Activated naive CD8-positive, alpha-beta T cell treated with anti-CD3 and anti-CD28 coated beads, Interleukin-2, amount 10 ng/mL, durations not matched to agents 7 days and 5 days (primary cell): ENCODE measurements at regions not wholly inside any gene's neighbourhood (a gene's known extent, or its start where the extent isn't known, plus 50 kb on each side); places are given as distances from the start of the nearest gene placed in this dataset.

Experiments used
- ATAC-seq: fragments of 150-1000 bp; cut with Tn5 transposase; one replicate; pipeline ENCODE4 v1.10.0; 2021; ENCODE audit warnings: low read depth, moderate library complexity
- POLR2A ChIA-PET: fragments of 350-600 bp; sonication (Branson Sonifier 250); formaldehyde crosslinking; loops from one replicate; lab custom pipeline; 2021; ENCODE audit warnings: antibody characterized with exemption; lab: Charles Lee
- DNase-seq: peaks from one replicate; pipeline ENCODE4 v3.0.0; 2021
- H3K27ac Mint-ChIP-seq: one replicate; pipeline ENCODE4 v1.8.0; 2022; ENCODE audit warnings: mild to moderate bottlenecking, mixed read lengths
- H3K27me3 Mint-ChIP-seq: one replicate; pipeline ENCODE4 v1.8.0; 2022; ENCODE audit warnings: mild to moderate bottlenecking, moderate library complexity, mixed read lengths
- H3K36me3 Mint-ChIP-seq: one replicate; pipeline ENCODE4 v1.8.0; 2021; ENCODE audit warnings: mild to moderate bottlenecking, mixed read lengths
- H3K4me1 Mint-ChIP-seq: one replicate; pipeline ENCODE4 v1.8.0; 2021; ENCODE audit warnings: mixed read lengths
- H3K4me3 Mint-ChIP-seq: one replicate; pipeline ENCODE4 v1.8.0; 2022; ENCODE audit warnings: mild to moderate bottlenecking, moderate library complexity, mixed read lengths
- H3K9me3 Mint-ChIP-seq: one replicate; pipeline ENCODE4 v1.8.0; 2021; ENCODE audit warnings: mixed read lengths

DNA sequence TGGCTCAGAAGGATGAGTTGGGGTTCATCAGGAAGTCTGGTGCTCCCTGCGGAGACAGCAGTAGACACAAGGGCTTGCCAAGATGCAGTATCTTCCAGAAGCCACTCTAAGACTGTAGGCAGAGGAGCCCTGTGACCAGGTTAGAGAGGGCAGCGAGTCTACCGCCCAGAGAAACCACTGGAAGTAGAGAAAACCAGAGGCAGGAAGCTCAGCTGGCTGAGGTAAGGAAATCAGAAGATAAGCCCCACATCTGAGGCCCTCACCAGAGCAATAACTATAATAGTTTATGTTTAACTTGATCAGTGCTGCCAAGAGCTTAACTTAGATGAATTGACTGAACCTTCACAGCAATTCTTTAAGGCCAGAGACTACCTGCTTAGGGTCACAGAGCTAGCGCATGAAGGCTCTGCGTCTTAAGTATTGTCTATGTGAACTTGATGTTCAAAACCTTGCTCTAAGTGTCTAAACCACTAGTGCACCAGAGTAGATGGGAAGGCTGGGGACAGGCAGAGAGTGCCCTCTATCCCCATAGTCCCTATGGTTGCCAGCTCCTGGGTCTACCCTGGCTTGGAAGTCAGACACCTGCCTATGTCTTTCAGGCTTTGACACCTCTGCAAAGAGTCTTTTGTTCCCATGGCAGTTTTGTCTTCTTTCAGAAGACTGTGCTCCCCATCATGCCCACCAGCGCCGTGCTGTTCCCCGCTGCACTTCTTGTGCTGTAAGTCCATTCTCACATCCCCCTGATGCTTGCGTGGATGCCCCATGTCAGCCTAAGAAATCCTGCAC is 228.2 kb upstream of the KLF4 start:
- no peak overlapping the region for H3K27ac Mint-ChIP-seq
- DNase-seq (no peak), ATAC-seq (no peak)
- H3K4me3 Mint-ChIP-seq: no peak overlapping the region
- POLR2A ChIA-PET: no interaction called here
- H3K9me3 Mint-ChIP-seq: peaks cover 5% of the 10 kb centered on the region
- no peaks in the 10 kb centered on the region for H3K27me3 Mint-ChIP-seq
- no peaks in the 10 kb centered on the region for H3K4me1 Mint-ChIP-seq
- H3K36me3 Mint-ChIP-seq: no peaks in the 10 kb centered on the region

DNA sequence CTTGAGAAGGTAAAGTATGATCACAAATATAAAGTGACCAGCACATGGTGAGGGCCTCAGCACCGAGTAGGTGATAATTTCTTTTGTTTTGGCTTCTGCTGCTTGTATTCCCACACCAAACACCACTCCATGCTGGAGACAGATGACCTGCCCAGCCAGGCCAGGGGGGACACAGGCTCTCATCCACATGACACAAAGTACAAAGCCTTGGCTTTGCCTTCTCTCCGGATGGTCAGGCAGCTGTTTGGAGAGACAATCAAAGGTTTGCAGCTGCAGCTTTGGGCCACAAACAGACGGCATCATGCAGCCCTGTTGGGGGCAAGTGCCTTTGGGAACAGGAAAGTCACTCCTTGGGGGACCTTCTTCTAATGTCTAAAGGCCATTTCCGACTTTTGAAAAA is 226.2 kb upstream of the KLF4 start:
- peaks cover 3% of the 10 kb centered on the region for H3K9me3 Mint-ChIP-seq
- H3K27ac Mint-ChIP-seq: no peak overlapping the region
- H3K27me3 Mint-ChIP-seq: no peaks in the 10 kb centered on the region
- H3K4me1 Mint-ChIP-seq: no peaks in the 10 kb centered on the region
- DNase-seq (no peak), ATAC-seq (no peak)
- H3K36me3 Mint-ChIP-seq: no peaks in the 10 kb centered on the region
- H3K4me3 Mint-ChIP-seq: no peak overlapping the region
- POLR2A ChIA-PET: no interaction called here

- no peak overlapping the region for H3K27ac Mint-ChIP-seq
- ATAC-seq: no peak
- H3K9me3 Mint-ChIP-seq: peaks cover 3% of the 10 kb centered on the region
- no peak for DNase-seq
- no peaks in the 10 kb centered on the region for H3K27me3 Mint-ChIP-seq
- H3K36me3 Mint-ChIP-seq: no peaks in the 10 kb centered on the region
- no peaks in the 10 kb centered on the region for H3K4me1 Mint-ChIP-seq
- POLR2A ChIA-PET: no interaction called here
- no peak overlapping the region for H3K4me3 Mint-ChIP-seq
These were observed 223.9 kb upstream of the KLF4 start for GRCh38 chr9:107713470-107713869.

- Mint-ChIP-seq H3K27ac (no peak overlapping the region), H3K27me3 (no peaks in the 10 kb centered on the region), H3K36me3 (no peaks in the 10 kb centered on the region), H3K4me3 (no peak overlapping the region), H3K4me1 (no peaks in the 10 kb centered on the region), H3K9me3 (peaks cover 3% of the 10 kb centered on the region)
- POLR2A ChIA-PET: no interaction called here
- no peak for DNase-seq
- ATAC-seq: no peak
These were observed 222.8 kb upstream of the KLF4 start for GRCh38 chr9:107712390-107712789.

DNA sequence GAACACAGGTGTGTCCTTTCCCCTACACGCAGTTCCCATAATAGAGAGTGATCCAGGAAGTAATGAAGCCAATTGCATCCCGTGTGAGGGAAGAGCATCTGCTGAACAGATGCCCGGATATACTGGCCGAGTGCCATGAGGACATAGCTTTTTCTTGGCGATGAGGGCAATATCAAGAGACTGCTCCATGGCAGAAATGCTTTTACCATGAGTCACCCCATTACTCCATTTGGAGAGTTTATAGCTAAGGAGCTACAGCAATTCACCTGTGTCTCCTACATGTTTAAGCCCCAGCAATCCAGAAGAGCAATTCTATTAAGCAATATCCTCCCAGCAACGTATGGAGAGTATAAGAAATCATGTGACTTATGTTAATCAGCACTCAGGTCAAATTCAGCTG is 222.0 kb upstream of the KLF4 start:
- H3K9me3 Mint-ChIP-seq: peaks cover 5% of the 10 kb centered on the region
- POLR2A ChIA-PET: no interaction called here
- H3K27me3 Mint-ChIP-seq: no peaks in the 10 kb centered on the region
- H3K27ac Mint-ChIP-seq: no peak overlapping the region
- no peaks in the 10 kb centered on the region for H3K36me3 Mint-ChIP-seq
- H3K4me1 Mint-ChIP-seq: no peaks in the 10 kb centered on the region
- H3K4me3 Mint-ChIP-seq: no peak overlapping the region
- no peak for DNase-seq
- ATAC-seq: no peak

- POLR2A ChIA-PET: no interaction called here
- Mint-ChIP-seq H3K4me1 (no peaks in the 10 kb centered on the region), H3K4me3 (no peak overlapping the region), H3K27ac (no peak overlapping the region), H3K9me3 (peaks cover 5% of the 10 kb centered on the region), H3K27me3 (no peaks in the 10 kb centered on the region), H3K36me3 (no peaks in the 10 kb centered on the region)
- ATAC-seq (no peak), DNase-seq (no peak)
These were observed 221.4 kb upstream of the KLF4 start for GRCh38 chr9:107710953-107711352.

DNA sequence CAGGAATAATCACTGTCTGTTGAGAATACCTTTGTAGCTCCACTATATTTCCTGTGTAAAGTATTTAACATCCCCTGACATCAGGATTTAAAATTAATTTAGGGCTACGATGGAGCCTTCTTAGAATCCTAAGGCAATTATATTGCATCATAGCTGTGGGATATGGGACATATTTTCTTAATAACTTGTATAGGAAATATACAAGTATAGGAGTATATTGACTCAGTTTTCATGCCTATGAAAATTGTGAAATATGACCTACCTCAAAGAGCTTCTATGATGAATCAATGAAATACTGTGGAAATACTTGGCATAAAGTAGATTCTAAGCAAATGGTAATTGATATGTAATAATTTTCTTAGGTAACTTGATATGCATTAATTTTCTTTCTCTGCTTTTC is 221.0 kb upstream of the KLF4 start:
- ATAC-seq: no peak
- POLR2A ChIA-PET: no interaction called here
- Mint-ChIP-seq H3K27me3 (no peaks in the 10 kb centered on the region), H3K27ac (no peak overlapping the region), H3K36me3 (no peaks in the 10 kb centered on the region), H3K4me1 (no peaks in the 10 kb centered on the region), H3K9me3 (peaks cover 5% of the 10 kb centered on the region), H3K4me3 (no peak overlapping the region)
- DNase-seq: no peak

DNA sequence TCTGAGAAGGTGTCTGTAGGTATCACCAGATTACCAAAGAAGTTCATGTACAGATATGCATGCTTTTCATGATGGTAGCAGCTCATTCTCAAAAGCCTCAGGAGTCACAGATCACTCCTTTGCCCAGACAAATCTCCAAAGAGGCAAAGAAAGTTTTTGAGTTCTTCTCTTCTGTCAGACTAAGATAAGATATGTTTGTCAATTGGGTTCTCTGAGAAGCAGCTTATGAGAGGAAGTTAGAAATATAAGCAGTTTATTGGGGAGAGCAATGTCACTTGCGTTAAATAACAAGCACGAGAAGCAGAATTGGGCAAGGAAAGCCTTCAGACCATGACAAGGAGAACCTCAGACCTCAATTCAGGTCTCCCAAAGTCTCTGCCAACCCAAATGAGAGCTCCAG is 219.2 kb upstream of the KLF4 start:
- POLR2A ChIA-PET: no interaction called here
- no peak overlapping the region for H3K27ac Mint-ChIP-seq
- DNase-seq (no peak), ATAC-seq (no peak)
- peaks cover 5% of the 10 kb centered on the region for H3K9me3 Mint-ChIP-seq
- H3K4me1 Mint-ChIP-seq: no peaks in the 10 kb centered on the region
- no peaks in the 10 kb centered on the region for H3K36me3 Mint-ChIP-seq
- H3K27me3 Mint-ChIP-seq: no peaks in the 10 kb centered on the region
- no peak overlapping the region for H3K4me3 Mint-ChIP-seq

DNA sequence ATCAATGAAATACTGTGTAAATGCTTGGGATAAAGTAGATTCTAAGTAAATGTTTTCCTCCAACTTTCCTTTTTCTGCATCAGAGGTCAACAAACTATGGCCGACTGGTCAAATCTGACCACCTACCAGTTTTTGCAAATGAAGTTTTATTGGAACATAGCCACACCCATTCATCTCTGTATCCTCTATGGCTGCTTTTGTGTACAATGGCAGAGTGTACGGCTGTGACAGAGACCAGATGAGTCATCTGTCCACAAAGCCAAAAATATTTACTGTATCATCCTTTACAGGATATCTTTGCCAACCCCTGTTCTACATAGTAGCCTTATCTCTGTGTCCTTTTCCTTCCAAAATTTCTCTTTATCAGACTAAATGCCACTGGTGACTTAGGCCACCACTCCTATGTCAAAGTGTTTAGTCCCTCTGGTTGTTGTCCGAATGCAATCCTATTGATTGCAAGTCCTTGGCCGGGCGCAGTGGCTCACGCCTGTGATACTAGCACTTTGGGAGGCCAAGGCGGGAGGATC is 218.4 kb upstream of the KLF4 start:
- no peak for ATAC-seq
- no peaks in the 10 kb centered on the region for H3K27me3 Mint-ChIP-seq

DNA sequence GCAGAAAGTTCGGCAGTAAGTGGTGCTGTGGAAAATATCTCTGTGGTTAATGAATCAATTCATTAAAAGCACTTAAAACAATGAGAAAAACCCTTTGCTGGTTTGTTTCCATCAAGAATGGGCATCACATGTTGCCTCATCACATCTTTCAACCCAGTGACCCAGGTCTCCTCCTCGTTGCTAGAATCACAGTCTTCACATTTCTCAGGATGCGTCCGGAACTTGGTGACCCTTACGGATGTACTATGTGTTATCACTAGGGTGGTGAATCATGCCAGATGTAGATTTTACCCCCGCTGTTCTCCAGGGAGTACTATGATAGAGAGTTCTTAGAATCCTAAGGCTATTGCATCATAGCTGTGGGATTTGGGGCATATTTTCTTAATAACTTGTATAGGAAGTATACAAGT is 217.9 kb upstream of the KLF4 start:
- no peaks in the 10 kb centered on the region for H3K36me3 Mint-ChIP-seq
- H3K27ac Mint-ChIP-seq: no peak overlapping the region
- no peaks in the 10 kb centered on the region for H3K4me1 Mint-ChIP-seq
- H3K9me3 Mint-ChIP-seq: peaks cover 2% of the 10 kb centered on the region
- no peaks in the 10 kb centered on the region for H3K27me3 Mint-ChIP-seq
- POLR2A ChIA-PET: no interaction called here
- H3K4me3 Mint-ChIP-seq: no peak overlapping the region
- DNase-seq: no peak
- no peak for ATAC-seq

More for the DNA sequence above, 218.4 kb upstream of the KLF4 start:
- H3K4me1 Mint-ChIP-seq: no peaks in the 10 kb centered on the region
- DNase-seq: no peak
- H3K36me3 Mint-ChIP-seq: no peaks in the 10 kb centered on the region
- POLR2A ChIA-PET: no interaction called here
- no peak overlapping the region for H3K4me3 Mint-ChIP-seq
- H3K27ac Mint-ChIP-seq: no peak overlapping the region
- peaks cover 2% of the 10 kb centered on the region for H3K9me3 Mint-ChIP-seq

DNA sequence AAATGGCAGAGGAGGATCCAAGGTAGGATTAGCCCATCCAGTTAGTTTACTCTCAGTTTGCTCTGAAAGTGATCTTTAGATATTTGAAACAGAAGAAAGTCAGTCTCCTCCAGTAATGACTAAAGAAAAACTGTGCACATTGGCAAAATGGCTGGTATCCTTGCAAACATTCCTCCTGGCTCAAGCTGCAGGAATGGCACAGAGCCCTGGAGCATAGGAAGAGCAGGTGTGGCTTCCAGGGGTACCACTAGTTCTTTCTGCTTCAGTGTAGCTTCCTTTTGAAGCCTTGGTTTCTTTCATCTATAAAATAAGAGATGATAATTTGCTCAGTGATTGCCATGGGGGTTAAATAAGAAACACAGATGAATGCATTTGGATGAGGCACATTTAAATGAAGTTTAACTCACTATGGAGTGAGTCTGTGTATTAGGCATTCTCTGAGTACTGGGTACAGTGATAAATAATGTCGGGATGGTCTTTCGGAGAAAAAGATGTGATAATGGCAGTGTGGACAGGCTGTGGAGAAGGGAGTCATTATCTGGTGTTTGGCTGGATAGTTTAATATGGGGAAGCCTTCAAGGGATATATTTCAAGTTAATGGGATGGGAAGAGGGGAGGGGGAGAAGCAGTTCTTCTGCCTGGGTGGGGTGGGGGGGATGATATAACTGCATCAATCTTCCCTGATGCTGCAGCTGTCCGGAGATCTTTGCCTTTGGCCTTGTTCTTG is 217.3 kb upstream of the KLF4 start:
- no peak for ATAC-seq
- DNase-seq: no peak
- peaks cover 2% of the 10 kb centered on the region for H3K9me3 Mint-ChIP-seq
- H3K4me3 Mint-ChIP-seq: no peak overlapping the region
- H3K4me1 Mint-ChIP-seq: no peaks in the 10 kb centered on the region
- H3K27ac Mint-ChIP-seq: no peak overlapping the region
- POLR2A ChIA-PET: no interaction called here
- no peaks in the 10 kb centered on the region for H3K27me3 Mint-ChIP-seq
- H3K36me3 Mint-ChIP-seq: no peaks in the 10 kb centered on the region

- POLR2A ChIA-PET: no interaction called here
- H3K4me3 Mint-ChIP-seq: no peak overlapping the region
- peaks cover 1% of the 10 kb centered on the region for H3K4me1 Mint-ChIP-seq
- peaks cover 2% of the 10 kb centered on the region for H3K9me3 Mint-ChIP-seq
- H3K36me3 Mint-ChIP-seq: no peaks in the 10 kb centered on the region
- ATAC-seq: no peak
- DNase-seq: no peak
- H3K27me3 Mint-ChIP-seq: no peaks in the 10 kb centered on the region
- H3K27ac Mint-ChIP-seq: no peak overlapping the region
These were observed 216.0 kb upstream of the KLF4 start for GRCh38 chr9:107705521-107705920.

- POLR2A ChIA-PET: no interaction called here
- Mint-ChIP-seq H3K36me3 (no peaks in the 10 kb centered on the region), H3K27ac (no peak overlapping the region), H3K9me3 (peaks cover 2% of the 10 kb centered on the region), H3K27me3 (no peaks in the 10 kb centered on the region), H3K4me1 (peaks cover 1% of the 10 kb centered on the region), H3K4me3 (no peak overlapping the region)
- no peak for ATAC-seq
- no peak for DNase-seq
These were observed 215.2 kb upstream of the KLF4 start for GRCh38 chr9:107704774-107705173.

DNA sequence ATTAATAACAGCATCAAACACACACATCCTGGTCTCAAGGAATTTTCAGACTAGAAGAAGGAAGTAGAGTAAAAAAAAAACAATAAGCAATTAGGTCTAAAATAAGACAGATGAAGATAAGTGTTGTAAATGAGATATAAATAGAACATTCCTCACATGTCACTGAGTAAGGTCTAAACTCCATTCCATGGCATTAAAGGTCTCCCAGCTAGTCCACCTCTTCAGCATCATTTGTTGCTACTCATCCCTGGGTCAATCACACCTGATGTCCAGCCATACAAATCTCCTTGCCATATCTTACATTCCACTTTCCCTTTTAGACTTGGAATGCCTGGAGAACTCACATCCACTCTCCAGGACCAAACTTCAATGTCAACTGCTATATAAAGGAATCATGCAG is 214.1 kb upstream of the KLF4 start:
- Mint-ChIP-seq H3K4me3 (no peak overlapping the region), H3K27me3 (no peaks in the 10 kb centered on the region), H3K4me1 (peaks cover 1% of the 10 kb centered on the region), H3K27ac (no peak overlapping the region), H3K9me3 (peaks cover 2% of the 10 kb centered on the region), H3K36me3 (no peaks in the 10 kb centered on the region)
- ATAC-seq (no peak), DNase-seq (no peak)
- POLR2A ChIA-PET: no interaction called here
